ENCODE measurements at regions not wholly inside any gene's neighbourhood (a gene's known extent, or its start where the extent isn't known, plus 50 kb on each side); places are given as distances from the start of the nearest gene placed in this dataset.

GRCh38 chr10:89888321-89889070, 187.1 kb downstream of the KIF20B start:
- peak in 1 of 2 donors; percentile 25 for DNase-seq

DNA sequence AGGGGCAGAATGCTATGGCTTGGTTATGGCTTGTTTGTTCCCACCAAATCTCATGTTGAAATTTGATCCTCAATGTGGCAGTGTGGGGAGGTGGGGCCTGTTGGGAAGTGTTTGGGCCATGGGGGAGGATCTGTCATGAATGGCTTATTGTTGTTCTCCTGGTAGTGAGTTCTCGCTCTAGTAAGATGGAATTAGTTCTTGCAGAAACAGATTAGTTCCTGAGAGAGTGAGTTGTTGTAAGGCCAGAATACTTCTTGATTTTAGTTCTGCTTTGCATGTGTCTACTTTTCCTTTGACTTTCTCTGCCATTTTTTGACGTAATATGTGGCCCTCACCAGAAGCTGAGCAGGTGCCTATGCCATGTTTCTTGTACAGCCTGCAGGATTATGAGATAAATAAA, 188.2 kb downstream of the KIF20B start:
- DNase-seq = no peak

GRCh38 chr10:89891006-89891535, 189.7 kb downstream of the KIF20B start:
- DNase-seq = no peak

- DNase-seq = no peak
Observed at GRCh38 chr10:89894051-89894450, 192.7 kb downstream of the KIF20B start.

DNA sequence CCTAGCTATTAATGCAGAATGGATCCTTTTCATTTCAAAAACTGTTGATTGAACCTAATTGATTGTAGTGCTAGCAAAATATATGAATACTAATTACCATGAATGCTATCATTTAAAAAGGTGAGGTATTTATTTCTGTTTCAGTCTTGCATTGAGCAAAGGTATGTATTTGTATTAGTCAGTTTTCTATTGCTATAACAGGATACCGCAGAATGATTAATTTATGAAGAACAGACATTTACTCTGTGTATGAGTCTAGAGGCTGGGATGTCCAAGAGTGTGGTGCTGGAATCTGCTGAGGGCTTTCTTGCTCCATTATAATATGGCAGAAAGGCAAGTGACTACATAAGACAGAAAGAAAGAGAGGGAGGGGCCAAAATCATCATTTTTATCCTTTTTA, 199.2 kb downstream of the KIF20B start:
- DNase-seq = no peak

- no peak for DNase-seq
Observed at GRCh38 chr10:89901895-89902294, 200.5 kb downstream of the KIF20B start.

DNA sequence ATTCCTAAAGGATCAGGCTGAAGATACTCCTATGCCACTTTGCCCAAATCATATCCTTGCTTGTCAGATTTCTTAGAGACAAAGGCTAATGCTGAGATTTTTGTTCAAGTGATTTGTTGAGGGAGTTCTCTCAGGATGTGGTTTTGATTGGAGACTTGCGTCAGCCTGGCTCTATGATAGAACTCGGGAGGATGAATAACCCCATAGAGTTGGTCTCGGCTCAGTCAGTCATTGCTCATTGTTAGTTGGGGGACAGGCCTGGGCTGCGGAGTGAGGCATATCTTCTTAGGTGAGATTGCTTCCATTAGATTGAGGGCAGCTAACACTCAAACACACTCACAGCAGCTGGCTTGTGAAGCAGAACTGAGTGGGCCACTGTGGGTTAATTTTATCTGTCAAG, 203.4 kb downstream of the KIF20B start:
- no peak for DNase-seq

- DNase-seq = no peak
Observed at GRCh38 chr10:89909752-89910151, 208.4 kb downstream of the KIF20B start.

- no peak for DNase-seq
Observed at GRCh38 chr10:89915021-89915420, 213.6 kb downstream of the KIF20B start.

DNA sequence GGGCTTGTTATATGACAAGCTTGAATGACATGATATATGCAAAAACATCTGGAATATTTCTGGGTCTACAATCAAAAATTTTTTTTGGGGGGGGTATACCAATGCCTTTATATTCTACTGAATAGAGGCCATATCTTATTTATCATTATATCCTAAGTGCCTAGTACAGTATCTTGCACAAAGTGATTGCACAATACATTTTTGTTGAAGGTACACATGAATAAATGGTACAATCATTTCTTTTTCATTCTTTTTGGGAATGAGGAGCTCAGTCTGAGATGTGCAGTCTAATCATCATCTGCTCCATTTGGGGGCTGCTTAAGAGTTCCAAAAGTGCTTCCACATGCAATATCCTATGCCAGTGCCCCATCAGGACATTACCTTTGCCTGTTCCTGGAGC, 214.6 kb downstream of the KIF20B start:
- DNase-seq = no peak

DNA sequence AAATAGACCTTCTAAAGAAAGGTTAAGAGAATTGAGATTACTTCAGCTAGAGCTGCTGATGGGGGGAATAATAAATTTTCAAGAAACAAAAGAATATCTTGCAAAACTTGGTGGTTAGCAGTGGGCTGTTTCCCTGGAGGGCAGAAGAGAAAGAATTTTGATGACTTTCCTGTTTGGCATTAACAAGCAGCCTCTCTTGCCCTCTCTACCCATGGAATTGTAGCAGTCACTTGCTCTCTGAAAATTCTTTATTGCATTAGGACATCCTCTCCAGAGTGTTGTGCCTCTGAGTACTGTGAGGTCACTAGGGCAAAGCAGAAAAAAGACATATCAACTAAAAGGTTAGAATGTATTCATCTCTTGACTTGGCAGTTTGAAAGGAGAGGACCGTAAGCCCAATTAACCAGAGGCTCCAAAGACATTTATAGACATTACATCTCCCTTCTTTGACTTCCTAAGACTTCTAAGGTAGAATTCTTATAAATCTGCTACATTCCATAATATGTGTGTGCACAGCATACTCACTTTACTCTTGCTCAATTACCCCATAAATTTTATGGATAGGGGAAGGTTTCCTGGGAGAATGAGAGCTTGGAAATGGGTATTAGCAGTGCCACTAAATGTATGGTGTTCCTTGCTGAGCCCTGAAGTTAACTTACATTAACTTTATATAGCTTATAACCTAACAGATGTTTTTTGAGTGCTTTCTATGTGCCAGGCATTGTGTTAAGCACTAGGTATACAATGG, 215.3 kb downstream of the KIF20B start:
- no peak for DNase-seq

DNA sequence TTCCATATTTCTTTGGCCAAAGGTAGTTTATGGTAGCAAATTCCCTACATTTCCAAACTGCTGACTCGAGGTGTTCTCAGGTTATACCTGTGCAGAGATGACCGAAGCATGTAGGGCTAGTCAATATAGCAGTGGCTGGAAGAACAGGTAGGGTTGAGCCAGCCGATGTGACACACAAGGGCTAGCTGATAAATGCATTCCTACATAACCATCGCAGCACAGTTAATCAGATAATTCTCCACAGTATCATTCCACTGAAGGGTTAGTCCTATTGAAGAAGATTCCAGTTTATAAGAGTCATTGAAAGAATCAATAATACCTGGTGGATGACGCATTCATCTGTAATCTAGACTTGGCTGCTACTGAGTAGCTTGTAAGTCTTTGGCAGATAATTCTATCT, 220.0 kb downstream of the KIF20B start:
- no peak for DNase-seq

DNA sequence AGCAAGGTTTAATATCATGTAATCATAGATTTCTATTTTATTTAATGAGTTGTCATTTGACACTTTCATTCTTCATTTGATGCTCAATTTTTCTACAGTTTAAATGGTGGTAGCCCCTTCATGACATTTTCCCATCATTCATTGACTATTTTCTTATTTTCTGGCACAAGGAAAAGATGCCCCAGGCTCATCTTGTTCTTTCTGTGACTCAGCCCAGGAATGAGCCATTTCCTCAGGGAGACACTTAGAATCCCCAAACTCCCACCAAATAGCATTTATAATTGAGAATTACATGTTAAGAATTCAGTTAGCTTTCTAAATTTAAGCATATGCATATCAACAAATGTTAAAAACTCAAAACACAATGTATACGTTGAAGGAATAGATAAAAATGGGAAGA, 222.3 kb downstream of the KIF20B start:
- no peak for DNase-seq

GRCh38 chr10:89924261-89924660, 222.9 kb downstream of the KIF20B start:
- DNase-seq = no peak

GRCh38 chr10:89926736-89927135, 225.3 kb downstream of the KIF20B start:
- DNase-seq = no peak

GRCh38 chr10:89929282-89930026, 228.1 kb downstream of the KIF20B start:
- no peak for DNase-seq

- DNase-seq = no peak
Observed at GRCh38 chr10:89937494-89937893, 236.1 kb downstream of the KIF20B start.

- no peak for DNase-seq
Observed at GRCh38 chr10:89940076-89940475, 238.7 kb downstream of the KIF20B start.

DNA sequence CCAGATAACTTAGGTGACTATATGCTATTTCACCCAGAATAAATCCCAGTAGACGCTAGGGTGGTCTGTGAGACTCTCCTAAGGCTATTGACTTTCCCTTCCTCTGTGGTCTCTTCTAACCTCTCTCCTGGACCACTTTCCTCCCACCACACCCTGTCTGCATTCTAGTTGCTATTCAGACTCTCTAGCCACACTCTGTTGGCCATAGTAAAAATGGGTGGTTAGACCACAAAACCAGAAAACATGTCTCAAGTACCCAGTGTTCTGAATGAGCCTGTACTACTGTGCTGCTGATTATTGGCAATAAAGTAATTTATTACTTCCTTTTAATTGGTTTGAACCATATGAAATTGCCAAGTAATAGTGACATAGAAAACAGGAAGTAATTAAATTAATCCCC, 240.8 kb downstream of the KIF20B start:
- DNase-seq = no peak

DNA sequence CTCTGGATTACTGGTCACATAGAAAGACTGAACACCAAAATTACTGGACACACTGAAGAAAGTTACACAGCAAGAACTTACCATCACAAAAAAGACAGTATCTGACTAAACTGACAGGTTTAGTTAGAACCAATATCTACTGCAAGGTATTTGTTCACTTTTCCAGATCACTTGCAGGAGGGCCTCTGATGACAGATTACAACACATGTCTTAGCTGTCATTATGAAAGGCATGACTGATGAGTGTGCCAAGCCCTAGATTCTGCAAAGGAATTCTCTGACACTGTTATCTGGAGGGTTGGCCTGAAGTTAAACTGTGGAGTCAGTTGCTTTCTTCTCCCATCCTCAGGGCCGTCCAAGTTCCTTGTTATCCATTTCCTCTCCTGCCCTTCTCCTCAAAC, 242.7 kb downstream of the KIF20B start:
- DNase-seq = no peak

GRCh38 chr10:89946106-89946505, 244.7 kb downstream of the KIF20B start:
- DNase-seq = peak in 1 of 2 donors; percentile 27

- no peak for DNase-seq
Observed at GRCh38 chr10:89949496-89949895, 248.1 kb downstream of the KIF20B start.

DNA sequence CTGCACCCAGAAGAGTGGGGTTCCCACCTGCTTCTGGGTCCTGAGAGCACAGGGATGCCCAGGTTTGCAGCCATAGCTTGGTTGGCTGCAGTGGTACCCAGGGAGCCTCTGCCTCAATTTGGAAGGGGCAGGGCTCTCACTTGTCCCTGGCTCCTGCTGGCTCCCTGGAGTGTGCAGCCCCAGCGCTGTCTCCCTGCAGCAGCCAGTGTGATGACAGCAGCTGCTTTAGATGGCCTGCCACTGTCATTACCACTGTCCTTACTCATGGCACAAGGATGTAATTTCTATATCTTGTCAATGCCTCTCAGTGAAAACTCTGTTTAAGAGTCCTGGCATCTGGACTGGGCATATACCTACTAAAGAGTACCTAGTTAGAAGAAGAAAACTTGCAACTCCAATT, 250.9 kb downstream of the KIF20B start:
- DNase-seq = no peak

GRCh38 chr10:89952751-89953150, 251.4 kb downstream of the KIF20B start:
- DNase-seq = no peak

Data from CD4-positive, alpha-beta T cell treated with Interferon alpha-2 for 1 hour (primary cell).